CD14-positive monocyte (primary cell): ENCODE measurements at regions not wholly inside any gene's neighbourhood (a gene's known extent, or its start where the extent isn't known, plus 50 kb on each side); places are given as distances from the start of the nearest gene placed in this dataset.

Source experiments
- DNase-seq, 3 donors: peaks; one replicate each; pipeline ENCODE4 v3.0.0-alpha.2; 2011 to 2022
- H2AFZ ChIP-seq: 2 replicates; pipeline ENCODE4 v1.6.0; 2012; ENCODE audit warnings: mild to moderate bottlenecking, low read depth, low read length, inconsistent platforms; ENCODE audit not compliant: insufficient read depth, poor library complexity, severe bottlenecking
- H3K27ac ChIP-seq, 2 donors: 1 replicate in 1 of 2; 2 replicates in 1 of 2; pipeline ENCODE4 v1.5.1; 2012 to 2013; ENCODE audit warnings: low read length in 2 of 2, control low read depth in 1 of 2, inconsistent platforms in 1 of 2, low read depth in 1 of 2, mild to moderate bottlenecking in 1 of 2
- H3K27me3 ChIP-seq, 2 donors: one replicate each; pipeline versions ENCODE4 v1.6.0 to v1.6.1; 2011 to 2013; ENCODE audit warnings: low read length in 2 of 2; ENCODE audit not compliant: control insufficient read depth in 2 of 2, insufficient read depth in 2 of 2
- H3K36me3 ChIP-seq, 2 donors: replicated peaks in 1 of 2; 1 replicate in 1 of 2; 2 replicates in 1 of 2; pipeline versions ENCODE4 v1.5.1 to v1.6.1; 2012 to 2013; ENCODE audit warnings: low read length in 2 of 2, control low read depth in 1 of 2, inconsistent platforms in 1 of 2, mild to moderate bottlenecking in 1 of 2; ENCODE audit not compliant: insufficient read depth in 2 of 2, control insufficient read depth in 1 of 2
- H3K4me1 ChIP-seq, 2 donors: 1 replicate in 1 of 2; 2 replicates in 1 of 2; pipeline versions ENCODE4 v1.5.1 to v1.6.1; 2012 to 2013; ENCODE audit warnings: low read length in 2 of 2, control low read depth in 1 of 2, inconsistent platforms in 1 of 2, mild to moderate bottlenecking in 1 of 2, moderate library complexity in 1 of 2; ENCODE audit not compliant: insufficient read depth in 2 of 2, control insufficient read depth in 1 of 2
- H3K4me2 ChIP-seq: replicated peaks from 2 replicates; pipeline ENCODE3; 2012; ENCODE audit warnings: low read length, moderate library complexity, mild to moderate bottlenecking; ENCODE audit not compliant: poor library complexity, severe bottlenecking; ENCODE audit errors: extremely low read depth
- H3K4me3 ChIP-seq, 3 experiments: fragments of 200-600 bp in 1 of 3; sonication (generic) in 1 of 3; replicated peaks in 1 of 3; 1 replicate in 2 of 3; 2 replicates in 1 of 3; pipeline ENCODE4 v1.5.1; 2011 to 2013; ENCODE audit warnings: low read length in 3 of 3, mild to moderate bottlenecking in 3 of 3, control low read depth in 2 of 3, low read depth in 2 of 3, inconsistent platforms in 1 of 3, moderate library complexity in 1 of 3
- H3K79me2 ChIP-seq: 2 replicates; pipeline ENCODE4 v1.6.0; 2012; ENCODE audit warnings: mild to moderate bottlenecking, control low read depth, inconsistent platforms, low read length, moderate library complexity; ENCODE audit not compliant: insufficient read depth
- H3K9ac ChIP-seq: 2 replicates; pipeline ENCODE4 v1.6.0; 2017; ENCODE audit warnings: low read length, mild to moderate bottlenecking; ENCODE audit not compliant: insufficient read depth, poor library complexity, severe bottlenecking
- H3K9me3 ChIP-seq, 2 donors: replicated peaks in 1 of 2; 1 replicate in 1 of 2; 2 replicates in 1 of 2; pipeline versions ENCODE4 v1.5.1 to v1.6.1; 2012 to 2013; ENCODE audit warnings: low read length in 2 of 2, control low read depth in 1 of 2; ENCODE audit not compliant: control insufficient read depth in 1 of 2, insufficient read depth in 1 of 2
- H4K20me1 ChIP-seq: 2 replicates; pipeline ENCODE4 v1.6.0; 2012; ENCODE audit warnings: mild to moderate bottlenecking, low read length, control low read depth, moderate library complexity; ENCODE audit not compliant: insufficient read depth
- H3K27ac Mint-ChIP-seq, 7 donors: one replicate each; pipeline ENCODE4 v1.8.0; 2020; ENCODE audit warnings: mild to moderate bottlenecking in 7 of 7, mixed read lengths in 7 of 7, moderate library complexity in 6 of 7, inconsistent platforms in 2 of 7
- H3K27me3 Mint-ChIP-seq, 3 donors: one replicate each; pipeline ENCODE4 v1.8.0; 2021 to 2022; ENCODE audit warnings: low read depth in 3 of 3, mild to moderate bottlenecking in 3 of 3, mixed read lengths in 3 of 3, moderate library complexity in 3 of 3, inconsistent platforms in 1 of 3
- H3K36me3 Mint-ChIP-seq, 2 donors: one replicate each; pipeline ENCODE4 v1.8.0; 2020; ENCODE audit warnings: mixed read lengths in 2 of 2, inconsistent platforms in 1 of 2, mild to moderate bottlenecking in 1 of 2
- H3K4me1 Mint-ChIP-seq: one replicate; pipeline ENCODE4 v1.8.0; 2020; ENCODE audit warnings: mild to moderate bottlenecking, mixed read lengths
- H3K4me3 Mint-ChIP-seq, 2 donors: one replicate each; pipeline ENCODE4 v1.8.0; 2020; ENCODE audit warnings: mild to moderate bottlenecking in 2 of 2, mixed read lengths in 2 of 2, moderate library complexity in 1 of 2
- H3K9me3 Mint-ChIP-seq, 7 donors: one replicate each; pipeline ENCODE4 v1.8.0; 2020 to 2022; ENCODE audit warnings: mixed read lengths in 7 of 7, mild to moderate bottlenecking in 6 of 7, moderate library complexity in 6 of 7, inconsistent platforms in 2 of 7
- WGBS: methylation state at CpG from one replicate; pipeline ENCODE4 v1.1.5; 2013; ENCODE audit warnings: missing lambda C conversion rate; ENCODE audit not compliant: insufficient coverage; 5-methylcytosine and 5-hydroxymethylcytosine counted together
- intact Hi-C, 2 donors: fragments of 100-400 bp; cut with micrococcal nuclease; formaldehyde crosslinking; loops; one replicate each; pipeline versions ENCODE4 v1.15.0 to v1.15.1; 2023
- TF ChIP-seq, protein P1 (sequence below): fragments of 200-600 bp; IDR thresholded peaks from one replicate; pipeline ENCODE4 v1.8.0; 2022; ENCODE audit warnings: antibody characterized with exemption, mild to moderate bottlenecking

DNA sequence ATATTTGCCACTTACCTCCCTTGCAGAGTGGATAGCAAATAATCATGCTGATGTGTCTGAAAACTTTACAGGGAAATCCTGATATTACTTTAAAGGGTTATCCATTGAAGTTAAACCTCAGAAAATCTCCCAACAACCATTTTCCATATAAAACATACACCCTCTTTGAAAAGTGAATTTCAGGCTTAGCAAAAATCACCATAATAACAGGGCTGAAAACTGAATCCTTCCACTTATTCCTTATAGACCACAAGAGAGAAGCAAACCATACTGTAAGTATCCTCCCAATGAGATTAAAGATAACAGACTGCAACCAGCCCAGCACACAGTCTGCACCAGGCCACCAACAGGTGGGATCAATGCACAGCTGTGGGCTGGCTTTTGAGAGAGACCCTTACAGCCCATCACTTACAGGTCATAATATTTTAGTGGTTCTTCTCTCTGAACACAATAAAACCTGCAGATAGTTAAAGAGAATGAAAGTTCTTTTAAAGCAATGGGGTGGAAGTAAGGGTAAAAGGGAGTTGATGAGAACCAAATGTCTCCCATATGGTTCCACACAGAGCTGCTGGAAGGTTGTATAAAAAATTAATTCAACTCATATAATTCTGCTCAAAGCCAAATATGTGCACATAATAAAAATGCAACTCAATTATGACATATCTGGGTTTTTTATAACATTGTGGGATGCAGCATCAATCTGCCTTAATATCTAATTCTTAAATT, 376.2 kb upstream of the GRAMD2B start:
- peaks cover 0 to 13% of the 10 kb centered on the region in 2 donors for H3K9me3 ChIP-seq
- H3K4me3 ChIP-seq, result no peak overlapping the region
- no peaks in the 10 kb centered on the region for H3K4me1 Mint-ChIP-seq
- TF ChIP-seq, protein P1, sequence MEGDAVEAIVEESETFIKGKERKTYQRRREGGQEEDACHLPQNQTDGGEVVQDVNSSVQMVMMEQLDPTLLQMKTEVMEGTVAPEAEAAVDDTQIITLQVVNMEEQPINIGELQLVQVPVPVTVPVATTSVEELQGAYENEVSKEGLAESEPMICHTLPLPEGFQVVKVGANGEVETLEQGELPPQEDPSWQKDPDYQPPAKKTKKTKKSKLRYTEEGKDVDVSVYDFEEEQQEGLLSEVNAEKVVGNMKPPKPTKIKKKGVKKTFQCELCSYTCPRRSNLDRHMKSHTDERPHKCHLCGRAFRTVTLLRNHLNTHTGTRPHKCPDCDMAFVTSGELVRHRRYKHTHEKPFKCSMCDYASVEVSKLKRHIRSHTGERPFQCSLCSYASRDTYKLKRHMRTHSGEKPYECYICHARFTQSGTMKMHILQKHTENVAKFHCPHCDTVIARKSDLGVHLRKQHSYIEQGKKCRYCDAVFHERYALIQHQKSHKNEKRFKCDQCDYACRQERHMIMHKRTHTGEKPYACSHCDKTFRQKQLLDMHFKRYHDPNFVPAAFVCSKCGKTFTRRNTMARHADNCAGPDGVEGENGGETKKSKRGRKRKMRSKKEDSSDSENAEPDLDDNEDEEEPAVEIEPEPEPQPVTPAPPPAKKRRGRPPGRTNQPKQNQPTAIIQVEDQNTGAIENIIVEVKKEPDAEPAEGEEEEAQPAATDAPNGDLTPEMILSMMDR, result no peak
- H3K4me3 Mint-ChIP-seq, result no peak overlapping the region
- no peak overlapping the region for H3K9ac ChIP-seq
- H3K9me3 Mint-ChIP-seq, result peaks cover 2 to 24% (median 10%) of the 10 kb centered on the region in 7 donors
- H3K36me3 ChIP-seq, result no peaks in the 10 kb centered on the region
- H4K20me1 ChIP-seq, result no peaks in the 10 kb centered on the region
- no peaks in the 10 kb centered on the region for H3K4me1 ChIP-seq
- no peak overlapping the region for H3K4me2 ChIP-seq
- no peaks in the 10 kb centered on the region for H3K36me3 Mint-ChIP-seq
- no peak for DNase-seq
- no peak overlapping the region for H3K27ac ChIP-seq
- H3K27ac Mint-ChIP-seq, result no peak overlapping the region
- intact Hi-C loops, result no loop called here
- no peak overlapping the region for H2AFZ ChIP-seq
- H3K27me3 Mint-ChIP-seq, result no peaks in the 10 kb centered on the region
- no peaks in the 10 kb centered on the region for H3K79me2 ChIP-seq
- no peaks in the 10 kb centered on the region for H3K27me3 ChIP-seq

DNA sequence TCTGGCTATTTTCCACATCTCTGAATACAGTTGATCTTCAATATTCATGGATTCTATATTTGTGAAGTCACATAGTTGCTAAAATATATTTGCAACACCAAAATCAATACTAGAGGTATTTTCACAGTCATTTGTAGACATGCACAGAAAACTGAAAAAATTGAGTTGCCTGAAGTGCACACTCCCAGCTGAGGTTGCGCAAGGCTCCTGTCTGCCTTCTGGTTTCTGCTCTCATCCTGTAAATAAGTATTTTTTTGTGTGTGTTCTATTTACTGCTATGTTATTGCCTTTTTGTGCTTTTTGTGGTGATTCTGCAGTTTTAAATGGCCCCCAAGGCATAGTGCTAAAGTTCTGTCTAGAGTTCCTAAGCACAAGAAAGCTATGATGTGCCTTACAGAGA, 371.1 kb upstream of the GRAMD2B start:
- Mint-ChIP-seq H3K4me1 (no peaks in the 10 kb centered on the region), H3K27me3 (no peaks in the 10 kb centered on the region), H3K9me3 (peaks cover 5 to 21% (median 9%) of the 10 kb centered on the region in 7 donors), H3K27ac (no peak overlapping the region), H3K4me3 (no peak overlapping the region), H3K36me3 (no peaks in the 10 kb centered on the region)
- DNase-seq, result no peak
- Histone ChIP-seq H3K27me3 (no peaks in the 10 kb centered on the region), H3K79me2 (no peaks in the 10 kb centered on the region), H3K9ac (no peak overlapping the region), H3K27ac (no peak overlapping the region), H3K9me3 (peaks cover 4 to 11% of the 10 kb centered on the region in 2 donors), H2AFZ (no peak overlapping the region), H3K4me1 (no peaks in the 10 kb centered on the region), H3K4me3 (no peak overlapping the region), H3K4me2 (no peak overlapping the region), H3K36me3 (no peaks in the 10 kb centered on the region), H4K20me1 (no peaks in the 10 kb centered on the region)
- TF ChIP-seq, protein P1, result no peak
- no CpG with 5 or more reads among the region's 1 CpG for WGBS
- intact Hi-C loops, result no loop called here
